Activated naive CD4-positive, alpha-beta T cell treated with anti-CD3 and anti-CD28 coated beads, Interleukin-2, amount 10 ng/mL, durations not matched to agents 7 days and 5 days (primary cell): ENCODE measurements at regions not wholly inside any gene's neighbourhood (a gene's known extent, or its start where the extent isn't known, plus 50 kb on each side); places are given as distances from the start of the nearest gene placed in this dataset.

Experiments used
- CTCF ChIA-PET: fragments of 350-600 bp; sonication (Branson Sonifier 250); formaldehyde crosslinking; loops from one replicate; lab custom pipeline; 2021; ENCODE audit warnings: antibody characterized with exemption; lab: Charles Lee
- DNase-seq: peaks from one replicate; pipeline ENCODE4 v3.0.0-alpha.2; 2020
- H3K27ac Mint-ChIP-seq: one replicate; pipeline ENCODE4 v1.8.0; 2021; ENCODE audit warnings: mild to moderate bottlenecking, moderate library complexity, mixed read lengths
- H3K27me3 Mint-ChIP-seq: one replicate; pipeline ENCODE4 v1.8.0; 2021; ENCODE audit warnings: mild to moderate bottlenecking, mixed read lengths
- H3K36me3 Mint-ChIP-seq: one replicate; pipeline ENCODE4 v1.8.0; 2021; ENCODE audit warnings: mixed read lengths
- H3K4me1 Mint-ChIP-seq: one replicate; pipeline ENCODE4 v1.8.0; 2021; ENCODE audit warnings: mixed read lengths
- H3K4me3 Mint-ChIP-seq: one replicate; pipeline ENCODE4 v1.8.0; 2021; ENCODE audit warnings: mild to moderate bottlenecking, moderate library complexity, mixed read lengths
- H3K9me3 Mint-ChIP-seq: one replicate; pipeline ENCODE4 v1.8.0; 2021; ENCODE audit warnings: mixed read lengths

DNA sequence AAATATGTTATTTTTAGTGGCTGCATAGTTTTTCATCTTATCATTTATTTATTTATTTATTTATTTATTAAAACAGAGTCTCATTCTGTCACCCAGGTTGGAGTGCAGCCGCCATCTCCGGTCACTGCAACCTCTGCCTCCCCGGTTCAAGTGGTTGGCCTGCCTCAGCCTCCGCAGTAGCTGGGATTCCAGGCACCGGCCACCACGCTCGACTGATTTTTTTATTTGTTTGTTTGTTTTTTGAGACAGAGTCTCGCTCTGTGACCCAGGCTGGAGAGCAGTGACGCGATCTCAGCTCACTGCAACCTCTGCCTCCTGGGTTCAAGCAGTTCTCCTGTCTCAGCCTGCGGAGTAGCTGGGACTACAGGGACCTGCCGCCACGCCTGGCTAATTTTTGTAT is 262.9 kb upstream of the DDI1 start:
- H3K27ac Mint-ChIP-seq: no peak overlapping the region
- H3K27me3 Mint-ChIP-seq: no peaks in the 10 kb centered on the region
- no peaks in the 10 kb centered on the region for H3K36me3 Mint-ChIP-seq
- H3K4me1 Mint-ChIP-seq: no peaks in the 10 kb centered on the region
- no peak for DNase-seq
- no peaks in the 10 kb centered on the region for H3K9me3 Mint-ChIP-seq
- CTCF ChIA-PET: no interaction called here
- no peak overlapping the region for H3K4me3 Mint-ChIP-seq

DNA sequence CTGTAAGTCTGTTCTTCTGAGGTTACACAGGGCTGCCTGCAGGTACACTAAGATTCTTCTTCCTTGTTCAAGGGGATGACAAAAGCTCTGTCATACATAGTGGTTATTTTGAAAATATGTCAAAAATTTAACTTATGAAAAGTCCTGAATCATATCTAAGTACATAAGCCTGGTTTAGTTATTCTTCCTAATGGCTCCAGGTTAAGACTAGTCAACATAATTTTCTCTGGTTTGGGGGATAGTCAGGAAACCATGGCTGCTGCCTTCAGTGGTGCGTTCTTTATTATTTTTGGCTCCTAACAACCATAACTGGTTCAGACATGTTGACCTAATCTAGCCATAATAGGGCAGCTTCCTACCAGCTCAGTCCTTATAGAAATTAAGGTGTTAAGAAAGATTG is 257.4 kb upstream of the DDI1 start:
- Mint-ChIP-seq H3K36me3 (no peaks in the 10 kb centered on the region), H3K9me3 (no peaks in the 10 kb centered on the region), H3K27me3 (no peaks in the 10 kb centered on the region), H3K27ac (no peak overlapping the region), H3K4me3 (no peak overlapping the region), H3K4me1 (no peaks in the 10 kb centered on the region)
- CTCF ChIA-PET: no interaction called here
- DNase-seq: no peak

- DNase-seq: no peak
- no peak overlapping the region for H3K27ac Mint-ChIP-seq
- no peak overlapping the region for H3K4me3 Mint-ChIP-seq
- H3K4me1 Mint-ChIP-seq: no peaks in the 10 kb centered on the region
- no peaks in the 10 kb centered on the region for H3K27me3 Mint-ChIP-seq
- CTCF ChIA-PET: no interaction called here
- H3K9me3 Mint-ChIP-seq: no peaks in the 10 kb centered on the region
- no peaks in the 10 kb centered on the region for H3K36me3 Mint-ChIP-seq
Measured at GRCh38 chr11:103789952-103790351, 246.5 kb upstream of the DDI1 start.

GRCh38 chr11:103792981-103793468 is 243.4 kb upstream of the DDI1 start:
- no peaks in the 10 kb centered on the region for H3K36me3 Mint-ChIP-seq
- no peak overlapping the region for H3K27ac Mint-ChIP-seq
- no peak for DNase-seq
- no peaks in the 10 kb centered on the region for H3K4me1 Mint-ChIP-seq
- no peaks in the 10 kb centered on the region for H3K27me3 Mint-ChIP-seq
- H3K4me3 Mint-ChIP-seq: no peak overlapping the region
- no peaks in the 10 kb centered on the region for H3K9me3 Mint-ChIP-seq
- CTCF ChIA-PET: no interaction called here

GRCh38 chr11:103794262-103794661 is 242.2 kb upstream of the DDI1 start:
- Mint-ChIP-seq H3K27me3 (no peaks in the 10 kb centered on the region), H3K9me3 (no peaks in the 10 kb centered on the region), H3K27ac (no peak overlapping the region), H3K4me3 (no peak overlapping the region), H3K4me1 (no peaks in the 10 kb centered on the region), H3K36me3 (no peaks in the 10 kb centered on the region)
- no peak for DNase-seq
- CTCF ChIA-PET: no interaction called here

GRCh38 chr11:103798026-103798425 is 238.4 kb upstream of the DDI1 start:
- no peaks in the 10 kb centered on the region for H3K27me3 Mint-ChIP-seq
- H3K27ac Mint-ChIP-seq: no peak overlapping the region

GRCh38 chr11:103798446-103798845 is 238.0 kb upstream of the DDI1 start:
- no peaks in the 10 kb centered on the region for H3K4me1 Mint-ChIP-seq
- no peak overlapping the region for H3K27ac Mint-ChIP-seq
- DNase-seq: no peak
- no peaks in the 10 kb centered on the region for H3K9me3 Mint-ChIP-seq
- no peaks in the 10 kb centered on the region for H3K36me3 Mint-ChIP-seq
- CTCF ChIA-PET: no interaction called here
- no peaks in the 10 kb centered on the region for H3K27me3 Mint-ChIP-seq
- H3K4me3 Mint-ChIP-seq: no peak overlapping the region

More at GRCh38 chr11:103798026-103798425, 238.4 kb upstream of the DDI1 start:
- H3K36me3 Mint-ChIP-seq: no peaks in the 10 kb centered on the region
- CTCF ChIA-PET: no interaction called here
- no peaks in the 10 kb centered on the region for H3K9me3 Mint-ChIP-seq
- no peak overlapping the region for H3K4me3 Mint-ChIP-seq
- no peak for DNase-seq
- no peaks in the 10 kb centered on the region for H3K4me1 Mint-ChIP-seq

- no peaks in the 10 kb centered on the region for H3K9me3 Mint-ChIP-seq
- no peak overlapping the region for H3K27ac Mint-ChIP-seq
- H3K36me3 Mint-ChIP-seq: no peaks in the 10 kb centered on the region
- no peak for DNase-seq
- no peaks in the 10 kb centered on the region for H3K27me3 Mint-ChIP-seq
- CTCF ChIA-PET: no interaction called here
- H3K4me1 Mint-ChIP-seq: no peaks in the 10 kb centered on the region
- H3K4me3 Mint-ChIP-seq: no peak overlapping the region
Measured at GRCh38 chr11:103800406-103801114, 235.9 kb upstream of the DDI1 start.

- Mint-ChIP-seq H3K9me3 (no peaks in the 10 kb centered on the region), H3K4me1 (no peaks in the 10 kb centered on the region), H3K27me3 (no peaks in the 10 kb centered on the region), H3K4me3 (no peak overlapping the region), H3K27ac (no peak overlapping the region), H3K36me3 (no peaks in the 10 kb centered on the region)
- no peak for DNase-seq
- CTCF ChIA-PET: no interaction called here
Measured at GRCh38 chr11:103803062-103803461, 233.4 kb upstream of the DDI1 start.

GRCh38 chr11:103805688-103806009 is 230.8 kb upstream of the DDI1 start:
- no peaks in the 10 kb centered on the region for H3K9me3 Mint-ChIP-seq
- no peaks in the 10 kb centered on the region for H3K4me1 Mint-ChIP-seq
- CTCF ChIA-PET: no interaction called here
- H3K27me3 Mint-ChIP-seq: no peaks in the 10 kb centered on the region
- H3K4me3 Mint-ChIP-seq: no peak overlapping the region
- H3K36me3 Mint-ChIP-seq: no peaks in the 10 kb centered on the region
- no peak for DNase-seq
- H3K27ac Mint-ChIP-seq: no peak overlapping the region

DNA sequence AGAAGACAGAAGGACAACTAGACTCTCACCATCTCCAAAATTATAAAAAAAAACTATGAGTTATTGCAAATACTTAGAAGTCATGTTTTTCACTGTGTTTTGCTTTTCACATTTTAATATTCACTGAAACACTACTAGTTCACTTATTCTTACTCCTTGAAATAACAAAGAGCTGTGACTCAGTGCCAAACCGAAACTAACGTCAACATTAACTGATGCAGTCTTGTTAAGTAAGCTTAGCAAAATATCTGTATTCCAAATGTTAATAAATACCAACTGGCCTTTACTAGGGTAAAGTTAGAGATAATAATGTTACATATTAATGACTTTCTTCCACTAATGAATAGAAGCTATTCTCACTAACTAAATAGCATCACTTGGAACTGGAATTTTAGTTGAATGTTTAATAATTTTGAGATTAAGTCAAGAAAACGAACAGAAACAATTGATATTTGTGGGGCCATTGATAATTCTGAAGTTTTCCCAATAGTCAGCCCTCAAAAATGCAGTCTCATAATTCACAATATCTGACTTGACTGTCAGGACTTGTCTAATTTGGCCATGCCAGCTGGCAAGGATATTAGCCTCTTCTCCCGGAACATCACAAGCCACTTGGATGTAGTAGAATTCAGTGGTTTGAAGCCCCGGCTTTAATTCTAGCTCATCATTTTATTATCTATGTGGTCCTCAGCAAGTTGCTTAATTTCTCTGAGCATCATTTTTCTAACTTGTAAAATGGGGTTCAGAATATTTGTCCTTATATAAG is 230.1 kb upstream of the DDI1 start:
- no peaks in the 10 kb centered on the region for H3K4me1 Mint-ChIP-seq
- CTCF ChIA-PET: no interaction called here
- no peaks in the 10 kb centered on the region for H3K9me3 Mint-ChIP-seq
- H3K4me3 Mint-ChIP-seq: no peak overlapping the region
- H3K36me3 Mint-ChIP-seq: no peaks in the 10 kb centered on the region
- DNase-seq: no peak
- no peak overlapping the region for H3K27ac Mint-ChIP-seq
- H3K27me3 Mint-ChIP-seq: no peaks in the 10 kb centered on the region

DNA sequence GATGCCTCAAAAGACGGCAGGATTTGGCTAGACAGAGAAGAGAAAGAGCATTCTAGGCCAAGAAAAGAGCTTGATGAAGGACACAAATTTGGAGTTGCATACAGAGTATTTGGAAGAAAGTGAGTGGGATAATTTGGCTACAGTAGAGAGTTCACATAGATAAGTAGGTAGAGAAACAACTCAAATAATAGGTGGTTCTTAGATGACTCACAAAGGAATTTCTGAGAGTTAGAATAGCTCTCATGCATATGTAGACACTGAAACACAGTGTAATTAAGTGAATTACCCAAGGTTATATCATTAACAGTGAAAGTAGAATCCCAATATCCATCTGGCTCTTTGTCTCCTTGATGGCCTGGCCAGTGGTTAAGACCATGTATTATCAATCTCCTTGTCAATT is 228.6 kb upstream of the DDI1 start:
- H3K36me3 Mint-ChIP-seq: no peaks in the 10 kb centered on the region
- H3K4me3 Mint-ChIP-seq: no peak overlapping the region
- no peak for DNase-seq
- CTCF ChIA-PET: no interaction called here
- no peaks in the 10 kb centered on the region for H3K27me3 Mint-ChIP-seq
- H3K9me3 Mint-ChIP-seq: no peaks in the 10 kb centered on the region
- no peak overlapping the region for H3K27ac Mint-ChIP-seq
- no peaks in the 10 kb centered on the region for H3K4me1 Mint-ChIP-seq

DNA sequence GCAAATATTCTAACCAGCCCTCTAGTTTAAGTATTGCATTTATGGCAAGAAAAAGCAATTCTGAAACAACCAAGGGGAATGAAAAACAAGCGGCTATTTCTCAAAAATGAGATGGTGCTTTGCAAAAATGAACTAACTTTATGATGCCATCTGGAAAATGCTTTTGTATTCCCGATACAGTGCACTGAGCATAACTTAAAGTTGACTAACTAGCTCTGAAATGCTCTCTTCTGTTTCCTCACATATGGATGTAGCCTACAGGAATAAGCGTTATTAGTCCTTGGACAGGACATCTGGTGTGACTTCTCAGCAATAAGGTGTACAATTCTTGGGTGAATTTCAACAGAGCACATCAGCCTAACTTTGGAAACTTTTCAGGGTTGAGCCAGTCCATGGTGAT is 228.2 kb upstream of the DDI1 start:
- DNase-seq: no peak
- CTCF ChIA-PET: no interaction called here
- Mint-ChIP-seq H3K9me3 (no peaks in the 10 kb centered on the region), H3K36me3 (no peaks in the 10 kb centered on the region), H3K27me3 (no peaks in the 10 kb centered on the region), H3K4me3 (no peak overlapping the region), H3K27ac (no peak overlapping the region), H3K4me1 (no peaks in the 10 kb centered on the region)

DNA sequence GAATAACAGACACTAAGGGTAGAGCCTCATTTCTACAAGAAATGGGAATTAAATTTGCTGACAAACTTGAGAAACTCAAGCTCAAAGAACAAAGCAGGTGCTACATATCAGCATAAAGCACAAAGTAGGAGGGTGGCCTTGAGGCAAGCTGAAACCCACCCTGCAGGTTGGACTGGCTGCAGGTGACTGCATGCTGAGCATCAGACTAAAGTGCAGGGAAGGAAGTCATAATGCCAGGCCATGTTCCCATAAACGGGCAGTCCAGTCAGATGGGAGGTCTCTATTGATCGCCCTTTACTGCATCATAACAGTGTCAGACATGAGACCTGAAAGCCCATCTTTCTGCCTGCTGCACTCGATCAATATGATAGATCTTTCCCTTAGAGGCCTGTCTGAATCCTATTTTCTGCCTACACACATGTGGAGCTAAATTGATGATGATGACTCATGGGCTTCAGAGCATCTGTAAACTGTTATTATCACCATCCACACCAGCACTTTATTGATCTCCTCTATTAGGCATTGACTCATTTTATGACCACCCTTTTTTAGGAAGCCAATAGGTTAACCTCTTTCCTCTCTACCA is 224.5 kb upstream of the DDI1 start:
- no peaks in the 10 kb centered on the region for H3K9me3 Mint-ChIP-seq
- CTCF ChIA-PET: no interaction called here
- H3K27ac Mint-ChIP-seq: no peak overlapping the region

DNA sequence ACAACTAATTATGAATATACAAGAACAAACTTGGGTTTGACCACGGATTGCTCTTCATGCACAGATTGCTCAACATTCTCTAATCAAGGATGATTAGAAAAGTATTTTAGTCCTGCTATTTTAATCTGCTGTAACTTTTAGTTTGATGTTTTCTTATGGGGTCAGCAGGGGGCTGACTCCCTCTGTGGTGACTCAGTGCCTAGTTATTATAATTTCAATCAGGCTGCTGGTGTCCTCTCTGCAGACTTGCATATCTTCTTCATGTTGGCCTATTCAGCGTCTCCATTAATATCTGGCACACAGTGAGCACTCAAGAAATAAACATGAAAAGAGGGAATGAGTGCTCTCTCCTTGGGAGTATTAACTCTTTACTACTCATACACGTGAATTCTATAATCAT is 223.8 kb upstream of the DDI1 start:
- DNase-seq: no peak
- Mint-ChIP-seq H3K27me3 (no peaks in the 10 kb centered on the region), H3K36me3 (no peaks in the 10 kb centered on the region), H3K9me3 (no peaks in the 10 kb centered on the region), H3K27ac (no peak overlapping the region), H3K4me1 (no peaks in the 10 kb centered on the region), H3K4me3 (no peak overlapping the region)
- CTCF ChIA-PET: no interaction called here

More for the DNA sequence above, 224.5 kb upstream of the DDI1 start:
- Mint-ChIP-seq H3K36me3 (no peaks in the 10 kb centered on the region), H3K4me3 (no peak overlapping the region), H3K4me1 (no peaks in the 10 kb centered on the region), H3K27me3 (no peaks in the 10 kb centered on the region)
- DNase-seq: no peak
